NCI-H1105 treated with DMSO at 0.1 percent for 48 hours (cell line): ENCODE measurements at regions not wholly inside any gene's neighbourhood (a gene's known extent, or its start where the extent isn't known, plus 50 kb on each side); places are given as distances from the start of the nearest gene placed in this dataset.
"Not testable (repeated sequence)": the region's sequence is repeated elsewhere in the genome, so short reads cannot be mapped to it uniquely, and the experiment has no call there.

Experiments used
- DNase-seq: peaks from one replicate; lab custom pipeline; 2025; lab: John Stamatoyannopoulos, UW

GRCh38 chr5:135179308-135179980, 145.4 kb upstream of the PITX1 start:
- no peak for DNase-seq

GRCh38 chr5:135178476-135179155, 144.6 kb upstream of the PITX1 start:
- no peak for DNase-seq

- DNase-seq = no peak
These were observed 143.6 kb upstream of the PITX1 start for GRCh38 chr5:135177591-135177990.

- no peak for DNase-seq
These were observed 143.0 kb upstream of the PITX1 start for GRCh38 chr5:135176991-135177390.

GRCh38 chr5:135174315-135175096, 140.5 kb upstream of the PITX1 start:
- no peak for DNase-seq

GRCh38 chr5:135173662-135174290, 139.7 kb upstream of the PITX1 start:
- DNase-seq = no peak

GRCh38 chr5:135172718-135173117, 138.7 kb upstream of the PITX1 start:
- DNase-seq = no peak

- no peak for DNase-seq
These were observed 137.3 kb upstream of the PITX1 start for GRCh38 chr5:135171336-135171735.

- DNase-seq = no peak
These were observed 136.5 kb upstream of the PITX1 start for GRCh38 chr5:135170500-135170899.

- DNase-seq = no peak
These were observed 135.7 kb upstream of the PITX1 start for GRCh38 chr5:135169753-135170152.

- DNase-seq = no peak
These were observed 133.6 kb upstream of the PITX1 start for GRCh38 chr5:135167634-135168033.

GRCh38 chr5:135164873-135165614, 131.0 kb upstream of the PITX1 start:
- DNase-seq = not testable (repeated sequence)

GRCh38 chr5:135163964-135164363, 129.9 kb upstream of the PITX1 start:
- DNase-seq = no peak

GRCh38 chr5:135163391-135163790, 129.4 kb upstream of the PITX1 start:
- DNase-seq = no peak

GRCh38 chr5:135162661-135163265, 128.7 kb upstream of the PITX1 start:
- no peak for DNase-seq

- no peak for DNase-seq
These were observed 127.2 kb upstream of the PITX1 start for GRCh38 chr5:135161221-135161620.

GRCh38 chr5:135160036-135160675, 126.1 kb upstream of the PITX1 start:
- DNase-seq = no peak

GRCh38 chr5:135159626-135160025, 125.6 kb upstream of the PITX1 start:
- no peak for DNase-seq

GRCh38 chr5:135158982-135159381, 125.0 kb upstream of the PITX1 start:
- no peak for DNase-seq

- DNase-seq = no peak
These were observed 124.3 kb upstream of the PITX1 start for GRCh38 chr5:135158314-135158697.
